SH-SY5Y (cell line): ENCODE measurements at regions not wholly inside any gene's neighbourhood (a gene's known extent, or its start where the extent isn't known, plus 50 kb on each side); places are given as distances from the start of the nearest gene placed in this dataset.

ENCODE experiments used
- GATA2 ChIP-seq: IDR thresholded peaks from 2 replicates; pipeline ENCODE4 v1.6.1; 2011; ENCODE audit warnings: mild to moderate bottlenecking, low read depth, low read length
- GATA3 ChIP-seq: IDR thresholded peaks from 2 replicates; pipeline ENCODE4 v1.6.1; 2011; ENCODE audit warnings: low read depth, mild to moderate bottlenecking, low read length, moderate library complexity

DNA sequence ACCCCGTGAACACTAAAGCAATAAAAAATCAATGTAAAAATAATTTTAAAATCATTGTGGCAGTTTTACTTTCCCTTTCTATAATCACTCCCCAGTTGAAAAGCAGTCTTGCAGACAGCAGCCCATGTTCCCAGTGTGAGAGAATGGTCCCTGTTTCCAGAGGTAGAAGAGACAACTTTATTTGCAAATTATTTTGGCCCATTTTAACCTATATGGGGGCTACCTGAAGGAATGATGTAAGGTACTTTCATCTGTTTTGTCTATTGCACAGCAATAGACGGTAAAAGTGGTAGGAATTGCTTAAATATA is 559.8 kb downstream of the ZWINT start:
- TF ChIP-seq GATA2 (no peak), GATA3 (no peak)
